ENCODE measurements at regions not wholly inside any gene's neighbourhood (a gene's known extent, or its start where the extent isn't known, plus 50 kb on each side); places are given as distances from the start of the nearest gene placed in this dataset.

DNA sequence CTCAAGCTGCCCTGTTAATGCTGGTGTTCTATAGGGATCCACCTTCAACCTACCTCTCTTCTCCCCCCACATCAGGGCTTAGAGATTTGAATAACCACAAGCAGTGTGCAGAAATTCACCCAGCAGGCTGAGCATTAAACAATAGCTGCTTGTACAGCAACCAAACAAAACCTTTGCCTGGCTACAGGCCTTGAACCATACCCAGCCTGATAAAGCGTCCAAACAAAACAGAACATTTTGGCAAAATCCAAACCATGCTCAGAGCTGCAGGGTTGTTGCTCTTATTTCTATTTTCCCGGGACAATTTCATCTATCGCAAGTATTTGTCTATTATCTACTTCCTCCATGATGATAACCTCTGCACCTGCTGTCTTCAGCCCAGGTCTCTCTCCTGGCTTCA is 142.3 kb downstream of the UNC5CL start:
- H3K27me3 ChIP-seq (ENCODE audit: control insufficient read depth, extremely low read depth, insufficient read depth, low read length) = no peaks in the 10 kb centered on the region

DNA sequence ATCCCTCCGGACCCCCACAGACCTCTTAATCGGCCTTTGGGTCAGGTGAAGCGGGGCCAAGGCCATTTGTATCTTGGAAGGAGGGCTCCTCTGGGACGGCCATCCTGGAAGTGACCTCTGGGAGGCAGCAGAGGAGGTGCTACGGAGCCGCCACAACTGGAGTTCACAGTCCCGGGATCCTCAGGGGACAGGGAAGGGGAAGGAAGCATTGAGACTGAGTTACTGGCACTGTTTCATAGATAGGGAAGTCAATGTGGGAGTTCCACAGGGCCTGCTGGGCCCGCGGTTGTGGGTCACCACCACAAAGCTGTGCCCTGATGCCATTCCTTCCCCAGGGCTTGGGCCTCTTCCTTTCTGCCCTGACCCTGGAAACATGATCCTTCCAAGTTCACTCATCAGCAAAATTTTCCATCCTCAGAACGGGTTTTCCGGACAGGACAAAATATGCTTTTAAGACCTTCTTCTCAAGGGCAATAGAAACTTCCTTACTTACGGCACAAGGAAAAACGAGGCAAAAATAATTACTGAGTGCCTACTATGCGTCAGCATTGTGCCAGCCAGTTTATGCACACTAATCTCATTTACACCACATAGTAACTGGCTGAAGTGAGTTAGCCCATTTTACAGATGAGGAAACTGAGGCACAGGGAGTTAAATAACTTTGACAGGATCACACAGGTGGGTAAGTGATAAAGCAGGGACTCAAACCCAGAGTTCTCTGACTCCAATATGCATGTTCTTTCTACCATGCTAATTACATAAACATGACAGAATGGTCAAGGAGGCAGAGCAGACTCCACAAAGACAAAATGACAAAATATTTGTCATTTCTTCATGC is 143.8 kb downstream of the UNC5CL start:
- no peak for DNase-seq (ENCODE audit: low read depth, low spot score)
- Histone ChIP-seq H3K27me3 (ENCODE audit: control insufficient read depth, extremely low read depth, insufficient read depth, low read length) (no peaks in the 10 kb centered on the region), H3K36me3 (ENCODE audit: control insufficient read depth in 2 of 2, extremely low read depth in 1 of 2, insufficient read depth in 2 of 2, low read length in 2 of 2) (no peaks in the 10 kb centered on the region), H3K4me3 (ENCODE audit: control insufficient read depth in 2 of 3, extremely low read depth in 1 of 3, insufficient read depth in 2 of 3, low read depth in 1 of 3, low read length in 3 of 3) (no peak overlapping the region), H3K79me2 (ENCODE audit: control insufficient read depth, insufficient read depth, low read length) (no peaks in the 10 kb centered on the region), H3K9me1 (ENCODE audit: control insufficient read depth, extremely low read depth, insufficient read depth, low read length) (no peaks in the 10 kb centered on the region), H3K4me1 (ENCODE audit: control insufficient read depth, extremely low read depth, insufficient read depth, low read length) (no peaks in the 10 kb centered on the region), H3K9me3 (ENCODE audit: control insufficient read depth, low read depth, low read length) (no peaks in the 10 kb centered on the region), H3K4me2 (ENCODE audit: control insufficient read depth, extremely low read depth, insufficient read depth, low read depth, low read length) (no peak overlapping the region), H3K27ac (ENCODE audit: control insufficient read depth, insufficient read depth, low read length) (no peak overlapping the region), H2AFZ (ENCODE audit: control insufficient read depth, low read length) (no peak overlapping the region), H4K20me1 (ENCODE audit: control insufficient read depth, extremely low read depth, insufficient read depth, low read length) (no peaks in the 10 kb centered on the region), H3K9ac (ENCODE audit: control insufficient read depth, extremely low read depth, insufficient read depth, low read length) (no peak overlapping the region)
- FAIRE-seq = peak; percentile 63
- dilution Hi-C loops (cut with MboI; ENCODE audit: extremely low pct_ligation_motif_present, low sequenced_read_pairs) = no loop called here
- TF ChIP-seq, protein P1, sequence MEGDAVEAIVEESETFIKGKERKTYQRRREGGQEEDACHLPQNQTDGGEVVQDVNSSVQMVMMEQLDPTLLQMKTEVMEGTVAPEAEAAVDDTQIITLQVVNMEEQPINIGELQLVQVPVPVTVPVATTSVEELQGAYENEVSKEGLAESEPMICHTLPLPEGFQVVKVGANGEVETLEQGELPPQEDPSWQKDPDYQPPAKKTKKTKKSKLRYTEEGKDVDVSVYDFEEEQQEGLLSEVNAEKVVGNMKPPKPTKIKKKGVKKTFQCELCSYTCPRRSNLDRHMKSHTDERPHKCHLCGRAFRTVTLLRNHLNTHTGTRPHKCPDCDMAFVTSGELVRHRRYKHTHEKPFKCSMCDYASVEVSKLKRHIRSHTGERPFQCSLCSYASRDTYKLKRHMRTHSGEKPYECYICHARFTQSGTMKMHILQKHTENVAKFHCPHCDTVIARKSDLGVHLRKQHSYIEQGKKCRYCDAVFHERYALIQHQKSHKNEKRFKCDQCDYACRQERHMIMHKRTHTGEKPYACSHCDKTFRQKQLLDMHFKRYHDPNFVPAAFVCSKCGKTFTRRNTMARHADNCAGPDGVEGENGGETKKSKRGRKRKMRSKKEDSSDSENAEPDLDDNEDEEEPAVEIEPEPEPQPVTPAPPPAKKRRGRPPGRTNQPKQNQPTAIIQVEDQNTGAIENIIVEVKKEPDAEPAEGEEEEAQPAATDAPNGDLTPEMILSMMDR (optimal IDR thresholded peaks at IDR 0.05 in 1 of 3, IDR thresholded peaks at IDR 0.05 in 1 of 3, conservative IDR thresholded peaks at IDR 0.05 in 1 of 3; ENCODE audit: extremely low read depth in 1 of 3, insufficient read depth in 2 of 3, low read length in 3 of 3) = peak; percentile 75 to 86 (median 82)
- no peak for TF ChIP-seq EZH2 (IDR thresholded peaks at IDR 0.05; ENCODE audit: low read length)

More for the DNA sequence above, 142.3 kb downstream of the UNC5CL start:
- H3K4me2 ChIP-seq (ENCODE audit: control insufficient read depth, extremely low read depth, insufficient read depth, low read depth, low read length) = no peak overlapping the region
- no peaks in the 10 kb centered on the region for H3K9me1 ChIP-seq (ENCODE audit: control insufficient read depth, extremely low read depth, insufficient read depth, low read length)
- no peaks in the 10 kb centered on the region for H3K79me2 ChIP-seq (ENCODE audit: control insufficient read depth, insufficient read depth, low read length)
- dilution Hi-C loops (cut with MboI; ENCODE audit: extremely low pct_ligation_motif_present, low sequenced_read_pairs) = no loop called here
- H3K27ac ChIP-seq (ENCODE audit: control insufficient read depth, insufficient read depth, low read length) = no peak overlapping the region
- no peaks in the 10 kb centered on the region for H3K36me3 ChIP-seq (ENCODE audit: control insufficient read depth in 2 of 2, extremely low read depth in 1 of 2, insufficient read depth in 2 of 2, low read length in 2 of 2)
- no peak overlapping the region for H3K9ac ChIP-seq (ENCODE audit: control insufficient read depth, extremely low read depth, insufficient read depth, low read length)
- H2AFZ ChIP-seq (ENCODE audit: control insufficient read depth, low read length) = no peak overlapping the region
- H3K4me3 ChIP-seq (ENCODE audit: control insufficient read depth in 2 of 3, extremely low read depth in 1 of 3, insufficient read depth in 2 of 3, low read depth in 1 of 3, low read length in 3 of 3) = no peak overlapping the region
- no peaks in the 10 kb centered on the region for H4K20me1 ChIP-seq (ENCODE audit: control insufficient read depth, extremely low read depth, insufficient read depth, low read length)
- no peaks in the 10 kb centered on the region for H3K9me3 ChIP-seq (ENCODE audit: control insufficient read depth, low read depth, low read length)
- H3K4me1 ChIP-seq (ENCODE audit: control insufficient read depth, extremely low read depth, insufficient read depth, low read length) = peaks cover 3% of the 10 kb centered on the region
- FAIRE-seq (no peak), DNase-seq (ENCODE audit: low read depth, low spot score) (no peak)
- TF ChIP-seq, protein P1 (optimal IDR thresholded peaks at IDR 0.05 in 1 of 3, IDR thresholded peaks at IDR 0.05 in 1 of 3, conservative IDR thresholded peaks at IDR 0.05 in 1 of 3; ENCODE audit: extremely low read depth in 1 of 3, insufficient read depth in 2 of 3, low read length in 3 of 3) = no peak
- TF ChIP-seq EZH2 (IDR thresholded peaks at IDR 0.05; ENCODE audit: low read length) = no peak
